GM18502 (cell line): ENCODE measurements at regions not wholly inside any gene's neighbourhood (a gene's known extent, or its start where the extent isn't known, plus 50 kb on each side); places are given as distances from the start of the nearest gene placed in this dataset.
"Not testable (repeated sequence)": the region's sequence is repeated elsewhere in the genome, so short reads cannot be mapped to it uniquely, and the experiment has no call there.

Experiments used
- ATAC-seq: cut with Tn5 transposase; IDR thresholded peaks from one replicate; pipeline ENCODE4 v1.9.1; 2021; ENCODE audit warnings: mild to moderate bottlenecking; ENCODE audit not compliant: unreplicated experiment, poor library complexity

DNA sequence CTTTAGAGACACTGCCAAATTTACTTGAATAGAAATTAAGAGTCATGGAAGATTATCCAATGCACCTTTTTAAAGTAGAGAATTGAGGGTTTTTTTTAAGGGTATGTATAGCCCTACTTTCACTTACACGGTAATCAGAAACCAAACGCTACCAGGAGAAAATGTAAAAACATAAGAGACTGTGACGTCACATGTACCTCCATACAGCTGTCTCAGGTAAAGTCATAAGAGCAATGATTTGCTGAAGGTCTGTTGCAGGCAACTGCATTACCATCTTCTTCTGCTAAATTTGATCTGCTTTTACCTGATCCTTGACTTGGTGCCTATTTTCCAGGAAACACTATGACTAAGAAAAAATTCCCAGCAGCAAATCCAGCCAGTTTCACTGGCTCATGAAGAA is 478.5 kb upstream of the DDX18 start:
- no peak for ATAC-seq

DNA sequence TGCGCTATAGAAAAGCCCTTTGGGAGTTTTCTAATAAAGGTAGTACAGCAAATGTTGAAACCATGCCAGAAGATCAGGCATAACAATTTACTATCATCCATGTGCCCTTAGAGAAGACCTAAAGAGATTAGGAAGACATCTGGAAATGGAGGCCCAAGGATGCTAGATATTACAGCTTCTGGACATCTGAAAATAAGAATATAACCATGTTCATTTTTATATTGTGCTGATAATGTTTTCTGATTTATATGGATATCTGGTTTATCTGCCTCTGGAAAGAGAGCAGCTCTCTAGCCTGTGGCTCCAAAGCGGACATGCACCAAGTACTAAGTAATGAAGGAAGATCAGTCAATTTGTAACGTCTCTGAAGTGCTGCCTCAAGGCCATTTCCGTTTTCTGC is 478.0 kb upstream of the DDX18 start:
- no peak for ATAC-seq

DNA sequence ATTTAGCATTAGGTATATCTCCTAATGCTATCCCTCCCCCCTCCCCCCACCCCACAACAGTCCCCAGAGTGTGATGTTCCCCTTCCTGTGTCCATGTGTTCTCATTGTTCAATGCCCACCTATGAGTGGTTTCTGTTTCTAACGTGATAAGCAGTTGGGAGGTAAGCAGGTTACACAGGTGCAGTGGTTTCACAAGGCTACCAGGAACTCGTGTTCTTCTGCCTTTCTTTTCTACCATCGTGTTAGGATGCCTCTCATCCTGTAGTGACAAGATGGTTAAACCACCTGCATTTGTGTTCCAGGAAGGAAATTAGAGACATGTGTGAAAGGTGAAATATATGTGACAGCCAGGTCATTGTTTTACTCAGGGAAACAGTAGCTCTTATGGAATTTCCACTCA is 476.5 kb upstream of the DDX18 start:
- not testable (repeated sequence) for ATAC-seq

DNA sequence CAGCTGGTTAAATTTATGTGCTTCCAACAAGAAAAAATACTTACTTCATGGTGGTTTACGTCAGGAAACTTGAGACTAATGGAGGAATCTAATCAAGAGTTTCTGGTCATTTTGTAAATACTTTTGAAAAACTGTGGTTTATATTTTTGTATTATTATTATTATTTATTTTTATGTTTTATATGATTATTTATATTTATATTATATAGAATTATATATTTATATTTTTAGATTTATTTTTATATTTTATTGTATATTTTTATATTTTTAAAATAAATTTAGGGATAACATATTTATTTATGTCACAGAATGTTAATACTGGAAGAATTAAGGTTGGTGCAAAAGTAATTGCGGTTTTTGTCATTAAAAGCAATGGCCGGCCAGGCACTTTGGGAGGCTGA is 474.5 kb upstream of the DDX18 start:
- no peak for ATAC-seq

DNA sequence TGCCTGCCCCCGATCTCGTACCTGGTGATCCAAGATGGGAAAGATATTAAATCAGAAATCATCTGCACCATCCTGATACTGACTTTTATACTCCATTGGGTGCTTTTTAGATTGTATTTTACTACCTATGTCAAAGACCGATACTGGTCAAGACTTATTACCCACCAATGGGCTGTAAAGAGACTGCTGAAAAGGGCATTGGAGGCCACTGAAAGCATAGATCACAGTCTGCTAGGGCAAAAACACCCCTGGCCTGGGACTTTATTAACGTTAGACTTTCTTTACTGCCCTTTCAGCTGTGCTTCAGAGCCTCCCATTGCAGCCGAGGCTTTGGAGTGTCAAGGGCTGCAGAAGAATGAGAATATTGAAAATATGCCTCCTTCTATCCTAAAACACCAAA is 472.8 kb upstream of the DDX18 start:
- ATAC-seq = no peak

DNA sequence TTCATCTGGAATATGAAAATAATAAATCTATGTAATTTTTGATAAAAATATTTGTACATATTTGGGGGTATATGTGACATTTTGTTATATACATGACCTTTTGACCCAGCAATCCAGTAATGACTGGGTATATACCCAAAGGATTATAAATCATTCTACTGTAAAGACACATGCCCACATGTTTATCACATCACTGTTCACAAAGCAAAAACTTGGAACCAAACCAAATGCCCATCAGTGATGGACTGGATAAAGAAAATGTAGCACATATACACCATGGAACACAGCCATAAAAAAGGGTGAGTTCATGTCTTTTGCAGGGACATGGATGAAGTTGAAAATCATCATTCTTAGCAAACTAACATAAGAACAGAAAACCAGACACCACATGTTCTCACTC is 472.1 kb upstream of the DDX18 start:
- no peak for ATAC-seq

DNA sequence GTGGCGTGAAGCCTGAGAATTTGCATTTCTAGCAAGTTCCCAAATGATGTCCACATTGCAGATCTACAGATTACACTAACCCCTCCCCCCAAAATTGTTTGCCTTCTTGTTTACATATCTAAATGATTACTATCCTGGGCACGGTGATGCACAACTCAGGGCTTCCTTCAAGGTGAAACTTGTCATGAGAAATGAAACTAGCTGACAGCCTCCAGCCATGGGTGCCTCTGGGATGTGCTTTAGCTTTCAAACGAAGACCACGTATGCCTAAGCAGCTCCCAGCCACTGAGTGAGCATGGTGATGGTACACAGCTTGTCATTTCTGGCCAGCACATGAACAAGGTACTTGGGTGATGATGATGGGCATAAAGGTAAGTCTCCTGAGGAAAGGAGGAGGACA is 464.8 kb upstream of the DDX18 start:
- no peak for ATAC-seq

DNA sequence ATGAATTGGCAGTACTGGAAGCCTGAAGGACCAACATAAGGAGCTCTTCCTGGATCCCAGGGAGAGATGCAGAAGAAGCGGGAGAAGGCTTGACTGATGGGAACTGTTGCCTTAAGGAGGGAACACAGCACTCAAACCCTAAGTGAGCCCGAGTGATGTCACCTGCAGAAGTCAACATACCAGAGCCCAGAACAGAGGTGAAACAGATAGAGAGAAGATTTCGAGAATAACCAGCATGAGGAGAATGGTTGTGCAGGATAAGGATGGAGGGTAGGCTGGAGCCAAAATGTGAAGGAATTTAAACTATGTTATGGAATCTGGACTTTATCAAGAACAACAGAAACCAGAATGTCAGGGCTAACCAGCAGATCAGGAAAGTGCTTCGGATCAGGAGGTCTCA is 463.1 kb upstream of the DDX18 start:
- no peak for ATAC-seq

DNA sequence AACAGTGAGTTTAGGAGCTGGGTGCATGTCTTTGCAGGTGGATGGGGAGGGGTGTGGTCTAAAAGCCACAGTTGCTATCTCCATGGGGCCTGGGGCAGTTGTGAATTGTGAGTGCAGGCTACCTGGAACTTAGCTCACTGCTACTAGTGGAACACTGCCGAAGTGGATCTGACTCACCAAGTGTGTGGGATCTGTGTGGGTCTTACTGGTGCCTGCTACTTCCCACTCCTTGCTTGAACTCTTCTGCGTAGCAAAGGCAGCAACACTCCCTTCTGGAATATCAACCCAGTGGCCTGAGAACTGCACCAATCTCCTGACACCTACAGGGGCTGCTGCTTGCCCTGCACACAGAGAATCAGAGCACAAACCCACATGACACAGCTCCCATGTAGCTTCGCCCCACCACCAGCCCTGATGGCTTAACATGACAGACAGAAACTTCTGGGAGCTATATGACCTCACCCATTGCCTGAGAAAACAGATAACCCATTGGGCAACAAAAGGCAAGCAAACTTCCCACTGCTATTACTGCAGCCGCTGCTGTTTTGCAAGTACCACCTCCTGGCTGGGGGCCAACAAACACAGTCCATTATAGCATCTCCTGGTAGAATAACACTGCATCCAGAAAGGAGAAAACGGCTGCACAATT is 455.1 kb upstream of the DDX18 start:
- no peak for ATAC-seq

DNA sequence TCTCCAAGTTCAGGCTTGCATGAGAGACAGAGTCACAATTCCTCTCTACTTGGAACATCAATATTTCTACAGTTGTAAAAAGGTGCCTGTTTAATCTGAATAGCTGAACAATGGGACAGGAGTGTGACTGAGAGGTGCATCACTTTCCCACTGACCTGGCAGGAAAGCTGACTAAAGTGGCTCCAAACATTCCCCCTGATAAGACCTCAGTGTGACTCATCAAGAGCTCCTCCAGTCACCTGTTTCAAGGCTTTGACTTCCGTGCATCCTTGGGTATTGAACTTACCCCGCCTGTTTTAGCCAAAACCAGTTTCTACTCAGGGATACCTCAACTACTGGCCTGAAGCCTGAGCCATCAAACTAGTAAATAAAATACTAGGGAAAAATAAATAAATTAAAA is 453.9 kb upstream of the DDX18 start:
- ATAC-seq = no peak

DNA sequence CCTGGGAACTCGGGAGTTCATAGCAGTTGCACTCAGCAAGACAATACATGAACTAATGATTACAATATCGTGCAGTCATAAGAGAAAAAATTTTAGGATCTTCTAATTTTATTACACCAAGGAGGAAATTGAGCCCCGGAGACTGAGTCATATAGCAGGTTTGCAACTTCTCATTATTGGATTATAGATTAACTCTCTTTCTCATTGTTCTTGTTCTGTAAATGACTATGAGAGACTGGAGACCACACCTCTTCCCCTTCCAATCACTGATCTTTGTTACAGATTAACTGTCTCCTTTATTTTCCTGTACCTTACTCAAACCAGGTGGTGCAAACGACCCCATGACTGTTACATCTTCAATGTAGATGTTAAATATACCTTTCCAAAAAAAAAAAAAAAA is 435.8 kb upstream of the DDX18 start:
- no peak for ATAC-seq

DNA sequence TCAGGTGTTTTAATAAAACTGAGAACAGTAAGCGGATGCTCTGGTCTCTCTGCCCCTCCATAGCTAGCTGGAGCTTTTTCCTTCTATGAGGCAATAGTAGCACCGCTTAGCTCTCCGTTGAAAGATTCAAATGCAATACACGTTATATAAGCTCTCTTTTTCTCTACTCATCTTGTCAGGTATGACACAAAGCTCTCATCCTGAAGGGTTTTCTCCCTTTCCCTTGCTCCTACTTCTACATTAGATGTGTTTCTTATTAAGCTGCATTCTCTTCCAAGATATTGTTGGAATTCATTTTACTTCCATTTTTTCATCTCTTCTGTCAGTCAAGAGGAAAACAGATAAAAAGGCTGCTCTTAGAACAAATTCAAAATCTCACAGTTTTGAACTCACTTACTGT is 434.6 kb upstream of the DDX18 start:
- no peak for ATAC-seq

DNA sequence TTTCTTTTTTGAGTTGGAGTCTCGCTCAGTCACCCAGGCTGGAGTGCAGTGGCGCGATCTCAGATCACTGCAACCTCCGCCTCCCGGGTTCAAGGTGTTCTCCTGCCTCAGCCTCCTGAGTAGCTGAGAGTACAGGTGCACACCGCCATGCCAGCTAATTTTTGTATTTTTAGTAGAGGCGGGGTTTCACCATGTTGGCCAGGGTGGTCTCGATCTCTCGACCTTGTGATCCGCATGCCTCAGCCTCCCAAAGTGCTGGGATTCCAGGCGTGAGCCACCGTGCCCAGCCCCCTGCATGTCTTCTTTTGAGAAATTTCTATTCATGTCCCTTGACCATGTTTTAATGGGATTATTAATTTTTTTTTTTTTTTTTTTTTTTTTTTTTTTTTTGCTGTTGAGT is 430.5 kb upstream of the DDX18 start:
- not testable (repeated sequence) for ATAC-seq

DNA sequence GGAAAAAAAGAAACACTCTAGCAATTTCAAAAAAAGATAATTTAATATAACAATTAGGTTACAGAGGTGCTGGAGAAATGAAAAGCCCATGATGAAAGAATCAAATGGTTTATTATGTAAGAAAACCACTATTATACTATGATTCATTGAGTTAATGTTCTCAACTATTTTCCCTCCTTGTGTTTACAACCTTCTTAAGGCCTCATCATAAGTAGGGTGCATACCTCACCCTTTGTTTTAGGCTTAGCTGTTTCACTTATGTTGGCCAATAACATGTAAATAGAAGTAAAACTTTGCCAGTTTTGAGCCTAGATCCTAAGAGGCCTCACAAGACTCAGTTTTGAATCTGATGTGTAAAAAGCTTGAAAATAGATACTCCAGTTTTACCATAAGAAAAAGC is 418.3 kb upstream of the DDX18 start:
- no peak for ATAC-seq

DNA sequence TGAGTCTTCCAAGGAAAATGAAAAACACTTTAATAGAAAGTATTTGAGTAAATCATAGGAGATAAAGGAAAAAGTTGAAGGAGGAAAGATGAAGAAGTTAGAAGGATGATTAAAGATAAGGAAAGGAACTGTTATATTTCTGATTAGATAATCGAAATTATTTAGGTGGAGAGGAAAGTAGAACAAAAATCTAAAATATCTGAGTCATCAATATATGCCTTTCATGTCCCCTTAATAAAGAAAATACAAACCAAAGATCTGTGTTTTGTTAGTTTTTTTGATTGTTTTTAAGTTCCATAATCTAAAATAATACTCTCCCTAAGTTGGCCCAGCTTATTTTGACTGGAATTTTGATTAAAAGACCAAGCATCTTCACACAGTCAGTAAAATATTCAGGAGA is 412.9 kb upstream of the DDX18 start:
- ATAC-seq = no peak

DNA sequence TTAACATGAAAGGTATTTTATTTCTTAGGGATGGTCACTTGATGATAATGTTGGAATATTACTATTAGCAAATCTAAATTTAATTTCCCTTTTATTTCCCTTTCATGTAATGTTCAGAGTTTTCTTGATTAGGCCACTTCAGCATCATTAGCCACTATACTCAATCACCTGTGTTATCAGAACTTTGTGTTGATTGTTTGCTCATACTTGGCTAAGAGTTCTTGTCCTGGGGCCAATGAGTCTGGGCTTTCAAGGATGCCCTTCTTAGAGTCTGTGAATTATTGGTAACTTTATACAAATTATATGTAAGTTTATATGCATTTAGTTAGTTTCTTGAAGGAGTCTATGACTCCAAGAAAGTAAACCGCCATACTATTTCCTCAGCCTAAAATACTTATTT is 408.0 kb upstream of the DDX18 start:
- ATAC-seq = no peak

DNA sequence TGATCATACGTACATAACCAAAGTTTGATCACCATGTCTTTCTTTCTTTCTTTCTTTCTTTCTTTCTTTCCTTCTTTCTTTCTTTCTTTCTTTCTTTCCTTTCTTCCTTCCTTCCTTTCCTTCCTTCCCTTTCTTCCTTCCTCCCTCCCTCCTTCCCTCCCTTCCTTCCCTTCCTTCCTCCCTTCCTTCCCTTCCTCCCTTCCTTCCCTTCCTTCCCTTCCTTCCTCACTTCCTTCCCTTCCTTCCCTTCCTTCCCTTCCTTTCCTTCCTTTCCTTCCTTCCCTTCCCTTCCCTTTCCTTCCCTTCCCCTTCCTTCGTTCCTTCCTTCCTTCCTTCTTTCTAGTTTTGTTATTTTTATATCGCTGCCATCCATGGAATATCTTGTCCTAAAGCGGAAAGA is 406.7 kb upstream of the DDX18 start:
- ATAC-seq = no peak

DNA sequence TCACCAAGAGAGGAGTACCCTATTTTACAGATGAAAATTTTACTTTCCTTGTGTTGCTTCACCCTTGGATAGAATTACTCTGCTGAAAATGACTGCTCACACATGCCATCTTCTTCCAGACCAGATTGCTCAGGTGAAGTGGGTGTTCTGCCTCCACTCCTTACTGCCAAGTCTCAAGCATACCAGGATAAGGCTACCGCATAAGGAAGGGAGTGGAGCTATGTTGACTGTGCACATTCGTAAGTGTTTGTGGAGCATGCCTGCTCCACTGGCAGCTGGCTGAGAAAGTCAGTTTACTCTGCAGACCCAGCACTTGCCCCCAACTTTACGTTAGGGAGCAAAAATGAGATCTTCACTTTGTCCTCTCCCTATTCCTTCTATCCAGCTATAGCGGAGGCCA is 405.0 kb upstream of the DDX18 start:
- no peak for ATAC-seq

DNA sequence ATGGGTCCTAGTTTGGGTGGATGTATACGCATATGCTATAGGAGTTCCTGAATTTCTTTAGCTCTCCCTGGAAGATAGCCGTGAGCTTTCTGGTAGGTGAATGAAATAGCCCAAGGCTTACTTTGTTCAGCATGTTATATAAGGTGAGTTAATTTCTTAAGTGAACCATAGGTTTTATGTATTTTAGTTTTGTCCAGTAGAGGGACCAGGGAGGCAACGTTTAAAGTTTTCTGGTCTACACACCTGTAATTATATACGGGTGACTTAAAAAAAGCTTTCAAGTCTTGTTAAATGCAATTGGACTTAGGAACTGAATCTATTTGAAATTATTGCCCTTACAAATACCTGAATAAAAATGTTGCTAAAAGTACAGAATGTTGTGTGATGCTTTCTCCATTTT is 402.5 kb upstream of the DDX18 start:
- no peak for ATAC-seq

DNA sequence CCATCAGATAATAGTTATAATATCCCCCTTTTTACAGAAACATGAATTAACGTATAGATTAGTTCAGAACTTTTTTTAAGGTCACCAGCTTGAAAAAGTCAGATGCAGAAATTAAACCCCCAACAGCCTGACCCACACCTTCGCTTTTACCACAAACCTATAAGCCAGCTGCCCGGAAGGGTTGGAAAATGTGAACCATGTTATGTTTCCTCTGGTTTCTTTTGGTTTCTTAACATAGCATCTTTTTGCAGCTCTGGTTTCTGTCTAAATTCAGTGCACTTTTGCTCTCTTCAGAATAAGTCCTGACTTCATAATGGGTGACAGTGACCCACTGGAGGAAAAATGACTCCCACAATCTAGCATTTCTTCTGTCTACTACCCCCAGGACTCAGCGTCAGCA is 381.7 kb upstream of the DDX18 start:
- no peak for ATAC-seq

DNA sequence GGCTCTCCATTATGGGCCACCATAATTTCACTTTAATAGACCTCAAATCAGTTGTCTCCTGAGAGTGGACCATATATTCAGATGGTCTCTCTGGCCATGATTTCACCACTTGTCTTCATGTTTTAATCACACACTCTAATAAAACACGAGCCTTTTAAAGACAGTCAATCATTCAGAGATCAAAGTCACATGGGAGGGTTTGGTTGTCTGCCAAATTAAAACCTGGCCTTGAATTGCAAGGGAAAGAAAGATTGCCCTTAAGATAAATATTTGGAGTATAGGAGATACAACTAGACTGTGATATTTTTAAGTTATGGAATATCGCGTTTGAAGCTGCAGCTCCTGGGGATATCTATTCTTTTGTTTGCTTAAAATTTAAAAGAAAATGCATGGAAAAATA is 377.8 kb upstream of the DDX18 start:
- no peak for ATAC-seq

DNA sequence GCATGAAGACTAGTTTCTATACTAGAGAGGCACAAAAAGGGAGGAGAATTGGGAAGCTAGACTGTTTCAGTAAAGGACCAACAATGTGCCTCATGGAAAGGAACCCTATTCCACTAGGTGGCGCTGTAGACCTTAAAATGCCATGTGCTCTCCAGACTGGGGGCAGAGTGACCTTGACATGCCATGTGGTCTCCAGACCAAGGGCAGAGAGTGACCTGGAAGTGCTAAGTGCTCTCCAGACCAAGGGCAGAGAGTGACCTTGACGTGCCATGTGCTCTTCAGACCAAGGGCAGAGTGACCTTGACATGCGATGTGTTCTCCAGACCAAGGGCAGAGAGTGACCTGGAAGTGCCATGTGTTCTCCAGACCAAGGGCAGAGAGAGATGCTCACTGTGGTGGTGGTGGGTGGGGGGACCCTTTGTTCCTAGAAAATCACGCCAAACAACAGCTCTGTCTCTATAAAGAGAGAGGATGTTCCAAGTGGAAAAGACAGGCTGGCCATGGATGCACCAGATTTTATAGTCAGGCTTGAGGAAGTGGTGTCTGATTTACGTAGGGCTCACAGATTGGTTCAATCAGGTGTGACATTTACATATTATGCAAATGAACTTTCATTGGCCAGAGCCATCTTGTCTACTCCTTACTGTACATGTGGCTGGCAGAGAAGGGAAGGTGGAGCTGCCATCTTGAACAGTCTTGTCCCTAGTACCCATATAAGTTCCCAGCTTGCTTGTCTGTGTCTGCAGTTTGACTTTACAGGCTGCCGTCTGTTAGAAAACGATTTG is 344.0 kb upstream of the DDX18 start:
- peak; percentile 69 for ATAC-seq
